ENCODE measurements at regions not wholly inside any gene's neighbourhood (a gene's known extent, or its start where the extent isn't known, plus 50 kb on each side); places are given as distances from the start of the nearest gene placed in this dataset.
"Not testable (repeated sequence)": the region's sequence is repeated elsewhere in the genome, so short reads cannot be mapped to it uniquely, and the experiment has no call there.

DNA sequence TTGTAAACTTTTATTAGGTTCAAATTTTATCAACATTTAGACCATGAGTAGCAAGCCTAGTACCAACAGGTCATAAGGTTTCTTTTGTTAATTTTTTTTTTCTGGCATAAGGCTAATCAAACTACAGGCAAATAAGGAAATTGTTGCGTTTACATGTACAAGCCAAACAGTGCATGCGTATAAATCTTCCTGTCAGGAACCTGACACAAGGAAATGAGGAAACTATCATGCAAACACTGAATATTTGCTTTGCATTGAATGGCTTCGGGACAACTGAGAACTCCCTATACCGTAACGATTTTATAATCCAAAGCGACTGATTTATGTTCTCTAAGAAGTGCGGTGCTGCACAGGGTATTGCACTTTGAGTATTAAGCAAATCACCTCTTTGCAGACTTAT lies 133.0 kb upstream of the TRPC4 start:
- CTCF ChIA-PET = no interaction called here
- Mint-ChIP-seq H3K27me3 (no peaks in the 10 kb centered on the region), H3K4me3 (no peak overlapping the region), H3K27ac (no peak overlapping the region), H3K36me3 (no peaks in the 10 kb centered on the region), H3K4me1 (no peaks in the 10 kb centered on the region), H3K9me3 (no peaks in the 10 kb centered on the region)
- DNase-seq = no peak

GRCh38 chr13:37997641-37998040 lies 128.1 kb upstream of the TRPC4 start:
- no peak for DNase-seq
- Mint-ChIP-seq H3K27ac (no peak overlapping the region), H3K9me3 (no peaks in the 10 kb centered on the region), H3K4me1 (no peaks in the 10 kb centered on the region), H3K4me3 (no peak overlapping the region), H3K27me3 (no peaks in the 10 kb centered on the region), H3K36me3 (no peaks in the 10 kb centered on the region)
- CTCF ChIA-PET = no interaction called here

GRCh38 chr13:37995092-37995491 lies 125.5 kb upstream of the TRPC4 start:
- Mint-ChIP-seq H3K27me3 (no peaks in the 10 kb centered on the region), H3K27ac (no peak overlapping the region), H3K4me3 (no peak overlapping the region), H3K9me3 (no peaks in the 10 kb centered on the region), H3K36me3 (no peaks in the 10 kb centered on the region), H3K4me1 (no peaks in the 10 kb centered on the region)
- CTCF ChIA-PET = no interaction called here
- DNase-seq = no peak

DNA sequence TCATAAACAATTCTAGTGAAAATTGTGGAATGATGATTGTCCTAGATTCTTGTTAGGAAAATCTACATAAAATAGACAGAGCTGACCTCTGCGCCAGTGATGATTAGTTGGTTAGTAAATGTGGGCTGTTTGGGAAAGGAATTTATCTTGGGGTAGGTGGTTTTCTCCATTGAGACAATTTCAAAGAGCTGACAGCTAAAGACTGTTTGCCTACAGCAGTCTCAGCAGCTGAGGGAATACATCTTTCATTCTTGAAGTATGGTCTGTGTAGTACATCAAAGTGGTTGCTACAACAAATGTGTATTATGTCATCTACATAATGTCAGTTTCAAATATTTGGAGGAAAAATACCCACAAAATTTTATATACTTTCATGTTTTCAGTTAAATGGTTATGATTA lies 117.2 kb upstream of the TRPC4 start:
- no peaks in the 10 kb centered on the region for H3K36me3 Mint-ChIP-seq
- H3K27ac Mint-ChIP-seq = no peak overlapping the region
- no peaks in the 10 kb centered on the region for H3K9me3 Mint-ChIP-seq
- no peaks in the 10 kb centered on the region for H3K4me1 Mint-ChIP-seq
- H3K4me3 Mint-ChIP-seq = no peak overlapping the region
- no peaks in the 10 kb centered on the region for H3K27me3 Mint-ChIP-seq
- DNase-seq = no peak
- CTCF ChIA-PET = no interaction called here

DNA sequence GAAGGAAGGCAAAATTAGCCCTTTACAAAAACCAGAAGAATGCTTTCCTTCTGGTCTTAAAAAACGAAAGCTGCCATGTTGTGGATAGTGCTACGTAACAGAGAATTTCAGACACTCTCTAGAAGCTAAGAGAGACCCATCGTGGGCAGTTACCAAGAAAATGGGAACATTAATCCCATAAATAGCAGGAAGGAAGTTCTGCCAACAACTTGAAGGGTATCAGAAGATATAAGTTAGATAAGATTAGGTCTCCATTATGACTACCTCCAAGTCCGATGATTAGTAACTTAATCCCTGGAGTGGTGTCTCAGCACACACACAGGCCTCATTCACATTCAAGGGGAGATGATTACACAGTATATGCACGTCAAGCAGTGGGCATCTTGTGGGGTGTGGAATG lies 115.7 kb upstream of the TRPC4 start:
- Mint-ChIP-seq H3K4me1 (no peaks in the 10 kb centered on the region), H3K27me3 (no peaks in the 10 kb centered on the region), H3K9me3 (no peaks in the 10 kb centered on the region), H3K27ac (no peak overlapping the region), H3K36me3 (no peaks in the 10 kb centered on the region), H3K4me3 (no peak overlapping the region)
- CTCF ChIA-PET = interaction anchor here (0.6 kb wide), 1 partner anchor 256 kb away, joined by 3 read pairs; no protein-coding TSS in a partner anchor
- DNase-seq = no peak

DNA sequence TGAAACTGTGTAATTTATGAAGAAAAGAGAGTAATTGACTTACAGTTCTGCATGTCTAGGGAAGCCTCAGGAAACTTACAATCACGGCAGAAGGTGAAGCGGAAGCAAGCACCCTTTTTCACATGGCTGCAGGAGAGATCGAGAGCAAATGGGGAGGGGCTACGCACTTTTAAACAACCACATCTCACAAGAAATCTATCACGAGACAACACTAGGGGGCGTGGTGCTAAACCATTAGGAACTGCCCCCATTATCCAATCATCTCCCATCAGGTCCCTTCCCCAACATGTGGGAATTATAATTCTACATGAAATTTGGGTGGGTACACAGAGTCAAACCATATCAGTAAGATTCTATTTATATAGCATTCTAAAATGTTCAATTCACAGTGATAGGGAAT lies 114.8 kb upstream of the TRPC4 start:
- Mint-ChIP-seq H3K4me1 (no peaks in the 10 kb centered on the region), H3K27me3 (no peaks in the 10 kb centered on the region), H3K4me3 (no peak overlapping the region), H3K27ac (no peak overlapping the region), H3K9me3 (no peaks in the 10 kb centered on the region), H3K36me3 (no peaks in the 10 kb centered on the region)
- CTCF ChIA-PET = no interaction called here
- DNase-seq = no peak

DNA sequence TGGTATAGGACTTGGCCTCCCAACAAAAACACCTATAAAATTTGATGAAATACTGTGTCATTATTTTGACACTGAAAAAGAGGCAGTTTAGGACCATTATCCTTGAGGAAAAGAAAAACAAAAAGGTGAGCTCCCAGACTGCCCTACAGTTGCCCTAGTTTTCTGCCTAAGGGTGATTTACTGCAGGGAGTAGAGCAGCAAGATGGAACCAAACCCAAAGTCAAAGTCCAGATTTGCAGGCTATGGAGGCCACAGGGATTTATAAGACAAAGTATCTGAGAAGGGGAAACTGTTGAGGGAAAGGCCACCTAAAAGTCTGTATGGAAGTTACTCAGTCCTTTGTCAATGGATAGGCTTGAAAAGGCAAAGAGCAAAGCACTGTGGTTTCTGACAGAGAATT lies 112.4 kb upstream of the TRPC4 start:
- Mint-ChIP-seq H3K27me3 (no peaks in the 10 kb centered on the region), H3K27ac (no peak overlapping the region), H3K4me3 (no peak overlapping the region), H3K4me1 (no peaks in the 10 kb centered on the region), H3K9me3 (no peaks in the 10 kb centered on the region), H3K36me3 (no peaks in the 10 kb centered on the region)
- CTCF ChIA-PET = no interaction called here
- no peak for DNase-seq

DNA sequence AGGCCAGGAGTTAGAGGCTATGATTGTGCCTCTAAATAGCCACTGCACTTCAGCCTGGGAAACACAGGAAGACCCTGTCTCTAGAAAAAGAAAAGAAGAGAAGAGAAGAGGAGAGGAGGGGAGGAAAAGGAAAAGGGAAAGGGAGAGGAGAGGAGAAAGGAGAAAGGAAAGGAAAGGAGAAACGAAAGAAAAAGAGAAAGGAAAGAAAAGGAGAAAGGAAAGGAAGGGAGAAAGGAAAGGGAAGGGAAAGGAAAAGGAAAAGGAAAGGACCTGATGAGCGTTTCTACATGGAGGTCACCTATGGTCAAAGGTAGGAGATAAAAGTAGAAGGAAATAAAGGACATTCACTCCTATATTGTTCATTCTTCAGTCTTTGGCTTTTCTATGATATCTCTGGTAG lies 109.1 kb upstream of the TRPC4 start:
- no peak for DNase-seq
- no peaks in the 10 kb centered on the region for H3K36me3 Mint-ChIP-seq
- H3K27me3 Mint-ChIP-seq = no peaks in the 10 kb centered on the region
- H3K4me1 Mint-ChIP-seq = no peaks in the 10 kb centered on the region
- H3K9me3 Mint-ChIP-seq = no peaks in the 10 kb centered on the region
- CTCF ChIA-PET = no interaction called here
- no peak overlapping the region for H3K27ac Mint-ChIP-seq
- H3K4me3 Mint-ChIP-seq = no peak overlapping the region

GRCh38 chr13:37968555-37968954 lies 99.0 kb upstream of the TRPC4 start:
- Mint-ChIP-seq H3K4me1 (no peaks in the 10 kb centered on the region), H3K4me3 (no peak overlapping the region), H3K27ac (no peak overlapping the region), H3K27me3 (no peaks in the 10 kb centered on the region), H3K9me3 (peaks cover 7% of the 10 kb centered on the region), H3K36me3 (no peaks in the 10 kb centered on the region)
- CTCF ChIA-PET = no interaction called here
- DNase-seq = no peak

DNA sequence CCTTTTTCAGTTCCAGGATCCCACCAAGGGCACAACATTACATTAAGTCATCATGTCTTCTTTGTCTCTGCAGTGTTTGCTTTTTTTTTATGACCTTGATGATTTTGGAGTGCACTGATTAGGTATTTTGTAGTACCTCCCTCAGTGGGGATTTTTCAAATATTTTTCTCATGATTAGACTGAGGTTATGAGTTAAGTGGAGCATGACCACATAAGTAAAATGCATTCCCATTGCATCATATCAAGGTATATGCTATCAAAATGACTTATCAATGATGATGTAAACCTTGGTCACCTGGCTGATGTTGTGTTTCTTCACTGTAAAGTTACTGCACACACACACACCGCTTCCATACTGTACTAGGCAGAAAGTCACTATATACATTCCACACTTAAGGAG lies 96.7 kb upstream of the TRPC4 start:
- DNase-seq = no peak
- H3K9me3 Mint-ChIP-seq = peaks cover 1% of the 10 kb centered on the region
- CTCF ChIA-PET = no interaction called here
- no peak overlapping the region for H3K27ac Mint-ChIP-seq
- no peak overlapping the region for H3K4me3 Mint-ChIP-seq
- no peaks in the 10 kb centered on the region for H3K27me3 Mint-ChIP-seq
- no peaks in the 10 kb centered on the region for H3K4me1 Mint-ChIP-seq
- H3K36me3 Mint-ChIP-seq = no peaks in the 10 kb centered on the region

DNA sequence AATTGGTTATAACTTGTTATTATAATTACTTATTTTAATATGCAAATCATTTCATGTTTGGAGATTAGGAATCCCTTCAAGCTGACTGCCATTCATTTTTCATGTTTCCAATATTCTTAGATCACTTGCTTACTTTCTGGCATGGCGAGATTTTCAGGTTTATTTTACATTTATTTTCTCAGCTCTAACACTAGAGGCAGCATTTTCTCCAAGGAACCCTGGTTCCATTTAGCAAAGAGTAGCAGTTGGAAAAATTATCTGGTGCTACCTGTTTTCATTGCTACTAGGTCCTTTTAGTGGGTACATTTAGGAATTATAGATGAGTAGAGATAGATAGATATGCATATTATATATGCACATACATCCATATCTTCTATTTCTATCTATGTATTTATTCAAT lies 90.9 kb upstream of the TRPC4 start:
- H3K27me3 Mint-ChIP-seq = no peaks in the 10 kb centered on the region
- DNase-seq = no peak
- no peaks in the 10 kb centered on the region for H3K36me3 Mint-ChIP-seq
- no peaks in the 10 kb centered on the region for H3K4me1 Mint-ChIP-seq
- peaks cover 1% of the 10 kb centered on the region for H3K9me3 Mint-ChIP-seq
- H3K27ac Mint-ChIP-seq = no peak overlapping the region
- CTCF ChIA-PET = no interaction called here
- H3K4me3 Mint-ChIP-seq = no peak overlapping the region

DNA sequence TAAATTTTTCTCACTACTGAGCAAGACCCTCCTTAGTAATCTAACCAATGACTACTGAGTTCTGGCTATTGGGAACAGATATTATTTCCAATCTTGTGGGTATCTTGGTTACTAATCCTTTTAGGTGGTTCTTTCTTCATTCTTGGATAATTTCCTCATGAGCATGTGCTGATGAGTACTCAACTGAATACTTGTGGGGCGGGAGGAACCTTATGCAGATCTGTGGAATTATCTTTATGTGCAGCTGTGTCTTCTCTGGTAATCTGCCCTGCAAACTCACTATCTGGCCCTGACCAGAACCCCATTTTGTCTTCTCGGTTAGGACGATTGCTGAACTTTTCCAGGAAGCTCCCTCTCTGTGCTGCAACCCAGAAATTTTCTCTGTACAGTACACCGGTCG lies 89.7 kb upstream of the TRPC4 start:
- no peak for DNase-seq
- no peaks in the 10 kb centered on the region for H3K36me3 Mint-ChIP-seq
- no peak overlapping the region for H3K27ac Mint-ChIP-seq
- H3K4me3 Mint-ChIP-seq = no peak overlapping the region
- CTCF ChIA-PET = no interaction called here
- H3K9me3 Mint-ChIP-seq = peaks cover 1% of the 10 kb centered on the region
- H3K4me1 Mint-ChIP-seq = no peaks in the 10 kb centered on the region
- H3K27me3 Mint-ChIP-seq = no peaks in the 10 kb centered on the region

GRCh38 chr13:37956536-37956935 lies 87.0 kb upstream of the TRPC4 start:
- H3K4me1 Mint-ChIP-seq = no peaks in the 10 kb centered on the region
- CTCF ChIA-PET = no interaction called here
- H3K4me3 Mint-ChIP-seq = no peak overlapping the region
- H3K27me3 Mint-ChIP-seq = no peaks in the 10 kb centered on the region
- H3K36me3 Mint-ChIP-seq = no peaks in the 10 kb centered on the region
- H3K27ac Mint-ChIP-seq = no peak overlapping the region
- DNase-seq = no peak
- peaks cover under 1% of the 10 kb centered on the region for H3K9me3 Mint-ChIP-seq

DNA sequence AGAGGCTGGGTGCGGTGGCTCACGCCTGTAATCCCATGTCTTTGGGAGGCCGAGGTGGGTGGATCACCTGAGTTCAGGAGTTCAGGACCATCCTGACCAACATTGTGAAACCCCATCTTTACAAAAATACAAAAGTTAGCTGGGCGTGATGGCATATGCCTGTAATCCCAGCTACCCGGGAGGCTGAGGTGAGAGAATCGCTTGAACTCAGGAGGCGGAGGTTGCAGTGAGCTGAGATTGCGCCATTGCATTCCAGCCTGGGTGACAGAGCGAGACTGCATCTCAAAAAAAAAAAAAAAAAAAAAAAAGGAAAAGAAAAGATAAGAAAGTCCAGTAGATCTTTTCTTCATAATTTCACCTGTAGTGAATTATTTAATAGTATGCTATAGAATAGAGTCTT lies 85.0 kb upstream of the TRPC4 start:
- H3K4me1 Mint-ChIP-seq, CTCF ChIA-PET, H3K9me3 Mint-ChIP-seq, DNase-seq, H3K27ac Mint-ChIP-seq, H3K27me3 Mint-ChIP-seq, H3K4me3 Mint-ChIP-seq, H3K36me3 Mint-ChIP-seq: not testable (repeated sequence)

GRCh38 chr13:37954191-37954590 lies 84.6 kb upstream of the TRPC4 start:
- CTCF ChIA-PET = no interaction called here
- Mint-ChIP-seq H3K36me3 (no peaks in the 10 kb centered on the region), H3K4me1 (no peaks in the 10 kb centered on the region), H3K27ac (no peak overlapping the region), H3K4me3 (no peak overlapping the region), H3K9me3 (peaks cover 2% of the 10 kb centered on the region), H3K27me3 (no peaks in the 10 kb centered on the region)
- no peak for DNase-seq

GRCh38 chr13:37953696-37954095 lies 84.1 kb upstream of the TRPC4 start:
- DNase-seq = no peak
- CTCF ChIA-PET = no interaction called here
- Mint-ChIP-seq H3K27ac (no peak overlapping the region), H3K36me3 (no peaks in the 10 kb centered on the region), H3K4me3 (no peak overlapping the region), H3K4me1 (no peaks in the 10 kb centered on the region), H3K9me3 (peaks cover 2% of the 10 kb centered on the region), H3K27me3 (no peaks in the 10 kb centered on the region)

Data from activated naive CD4-positive, alpha-beta T cell treated with anti-CD3 and anti-CD28 coated beads, Interleukin-2, amount 10 ng/mL, durations not matched to agents 7 days and 5 days (primary cell).